ENCODE measurements at regions not wholly inside any gene's neighbourhood (a gene's known extent, or its start where the extent isn't known, plus 50 kb on each side); places are given as distances from the start of the nearest gene placed in this dataset.

DNA sequence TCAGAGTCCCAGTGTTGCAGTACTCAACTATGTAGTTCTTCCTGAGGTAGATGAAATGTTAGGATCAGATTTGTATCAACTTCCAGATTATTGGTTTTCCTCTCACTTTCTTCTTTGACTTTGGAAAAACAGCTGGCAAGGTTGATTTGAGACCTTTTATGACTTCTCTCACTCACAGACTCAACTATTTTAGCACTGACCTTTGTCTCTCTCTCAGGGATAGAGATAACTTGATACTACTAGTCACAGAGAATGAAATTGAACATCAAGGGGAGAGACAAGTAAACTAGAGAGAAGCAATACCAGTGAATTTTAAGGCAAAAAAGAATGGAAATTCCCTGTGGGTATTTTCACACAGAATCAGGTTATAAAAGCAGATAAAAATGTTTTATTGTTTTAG, 159.7 kb upstream of the B3GALT2 start:
- H3K36me3 Mint-ChIP-seq (ENCODE audit: low read depth): no peaks in the 10 kb centered on the region
- H3K27ac Mint-ChIP-seq: no peak overlapping the region
- TF ChIP-seq, protein P1, sequence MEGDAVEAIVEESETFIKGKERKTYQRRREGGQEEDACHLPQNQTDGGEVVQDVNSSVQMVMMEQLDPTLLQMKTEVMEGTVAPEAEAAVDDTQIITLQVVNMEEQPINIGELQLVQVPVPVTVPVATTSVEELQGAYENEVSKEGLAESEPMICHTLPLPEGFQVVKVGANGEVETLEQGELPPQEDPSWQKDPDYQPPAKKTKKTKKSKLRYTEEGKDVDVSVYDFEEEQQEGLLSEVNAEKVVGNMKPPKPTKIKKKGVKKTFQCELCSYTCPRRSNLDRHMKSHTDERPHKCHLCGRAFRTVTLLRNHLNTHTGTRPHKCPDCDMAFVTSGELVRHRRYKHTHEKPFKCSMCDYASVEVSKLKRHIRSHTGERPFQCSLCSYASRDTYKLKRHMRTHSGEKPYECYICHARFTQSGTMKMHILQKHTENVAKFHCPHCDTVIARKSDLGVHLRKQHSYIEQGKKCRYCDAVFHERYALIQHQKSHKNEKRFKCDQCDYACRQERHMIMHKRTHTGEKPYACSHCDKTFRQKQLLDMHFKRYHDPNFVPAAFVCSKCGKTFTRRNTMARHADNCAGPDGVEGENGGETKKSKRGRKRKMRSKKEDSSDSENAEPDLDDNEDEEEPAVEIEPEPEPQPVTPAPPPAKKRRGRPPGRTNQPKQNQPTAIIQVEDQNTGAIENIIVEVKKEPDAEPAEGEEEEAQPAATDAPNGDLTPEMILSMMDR (IDR thresholded peaks at IDR 0.05): no peak
- no peaks in the 10 kb centered on the region for H3K9me3 Mint-ChIP-seq
- H3K27me3 Mint-ChIP-seq: peaks cover 2% of the 10 kb centered on the region
- no peaks in the 10 kb centered on the region for H3K4me1 Mint-ChIP-seq (ENCODE audit: low read depth)
- DNase-seq (no peak), ATAC-seq (no peak)
- H3K4me3 Mint-ChIP-seq: no peak overlapping the region
- CTCF ChIA-PET: no interaction called here
- POLR2A ChIA-PET: no interaction called here
- intact Hi-C loops (cut with micrococcal nuclease): no loop called here

DNA sequence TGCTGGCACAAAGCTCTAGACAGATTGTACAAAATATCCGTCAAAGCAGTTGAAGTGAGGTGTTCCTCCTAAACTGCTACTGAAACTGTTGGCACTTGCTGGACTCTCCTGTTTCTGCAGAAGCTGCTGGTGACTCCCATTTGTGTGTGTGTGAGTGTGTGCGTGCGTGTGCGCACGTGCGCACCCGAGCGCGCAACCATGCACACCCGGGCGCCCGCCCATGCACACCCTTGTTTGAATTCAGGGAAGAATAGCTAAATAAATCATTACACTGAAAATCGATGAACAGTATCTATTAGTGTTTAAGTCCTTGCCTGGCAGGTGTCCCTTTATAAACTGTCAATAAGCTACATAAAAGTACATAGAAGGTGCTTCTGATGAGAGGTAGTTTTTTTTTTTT, 156.4 kb upstream of the B3GALT2 start:
- intact Hi-C loops (cut with micrococcal nuclease): no loop called here
- DNase-seq (no peak), ATAC-seq (no peak)
- Mint-ChIP-seq H3K9me3 (no peaks in the 10 kb centered on the region), H3K4me1 (ENCODE audit: low read depth) (peaks cover 6% of the 10 kb centered on the region), H3K4me3 (no peak overlapping the region), H3K36me3 (ENCODE audit: low read depth) (no peaks in the 10 kb centered on the region), H3K27ac (no peak overlapping the region), H3K27me3 (peaks cover 2% of the 10 kb centered on the region)
- ChIA-PET CTCF (no interaction called here), POLR2A (no interaction called here)
- TF ChIP-seq, protein P1 (IDR thresholded peaks at IDR 0.05): no peak

DNA sequence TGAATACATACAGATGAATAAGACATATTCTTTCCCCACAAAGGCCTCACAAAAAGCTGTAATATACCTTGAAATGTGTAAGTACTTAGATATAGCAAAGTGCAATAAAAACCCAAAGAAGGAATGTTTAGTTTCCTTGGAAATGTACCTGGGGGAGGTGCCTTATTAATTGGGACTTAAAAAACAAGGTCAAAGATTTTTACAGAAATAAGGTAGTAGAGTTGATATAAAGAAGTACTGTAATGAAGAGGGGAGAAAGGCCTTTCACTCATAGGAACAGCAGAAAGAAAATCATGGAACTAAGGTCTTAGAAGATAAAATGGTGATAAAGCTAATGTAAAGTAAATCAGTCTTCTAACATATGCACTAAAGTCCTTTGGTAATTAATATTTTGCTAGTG, 153.9 kb upstream of the B3GALT2 start:
- no peaks in the 10 kb centered on the region for H3K9me3 Mint-ChIP-seq
- peaks cover 6% of the 10 kb centered on the region for H3K4me1 Mint-ChIP-seq (ENCODE audit: low read depth)
- DNase-seq: no peak
- CTCF ChIA-PET: no interaction called here
- no peak overlapping the region for H3K4me3 Mint-ChIP-seq
- intact Hi-C loops (cut with micrococcal nuclease): no loop called here
- POLR2A ChIA-PET: no interaction called here
- H3K36me3 Mint-ChIP-seq (ENCODE audit: low read depth): no peaks in the 10 kb centered on the region
- H3K27ac Mint-ChIP-seq: no peak overlapping the region
- peaks cover 2% of the 10 kb centered on the region for H3K27me3 Mint-ChIP-seq
- ATAC-seq: no peak
- TF ChIP-seq, protein P1 (IDR thresholded peaks at IDR 0.05): no peak

DNA sequence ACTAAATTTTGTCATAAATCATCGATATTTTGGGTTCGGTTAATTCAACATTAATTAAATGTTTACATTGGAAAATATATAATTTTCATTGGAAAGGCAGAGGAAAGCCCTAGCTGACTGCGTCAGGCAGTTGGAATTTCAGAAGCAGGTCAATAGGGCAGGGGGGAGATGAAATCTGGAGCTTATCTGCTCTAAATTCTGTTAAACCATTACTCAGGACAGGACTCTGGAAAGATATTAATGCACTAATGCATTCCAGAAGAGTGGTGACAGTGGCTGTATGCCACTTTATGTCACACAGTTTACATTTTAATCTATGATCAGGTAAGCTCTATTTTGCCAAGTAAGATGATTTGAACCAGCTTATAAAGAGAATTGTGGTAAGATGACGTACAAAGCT, 153.0 kb upstream of the B3GALT2 start:
- H3K4me1 Mint-ChIP-seq (ENCODE audit: low read depth): peaks cover 6% of the 10 kb centered on the region

DNA sequence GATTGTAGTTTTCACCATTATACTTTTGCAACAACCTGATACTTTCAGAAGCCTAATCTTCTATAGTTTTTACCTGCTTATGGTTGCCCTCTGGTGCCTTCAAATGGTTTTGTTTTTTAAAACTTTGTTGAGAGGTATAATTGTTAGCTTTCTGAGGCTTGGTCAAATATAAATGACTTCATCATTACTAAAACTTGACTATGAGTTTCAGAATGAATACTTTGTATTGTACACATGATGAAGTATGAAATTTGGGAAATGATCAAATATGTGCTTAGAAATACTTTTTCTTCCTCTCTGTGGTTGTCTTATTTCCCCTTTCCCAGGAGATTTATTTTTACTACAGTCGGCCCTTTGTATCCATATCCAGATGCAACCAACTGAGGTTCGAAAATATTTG, 151.8 kb upstream of the B3GALT2 start:
- POLR2A ChIA-PET: no interaction called here
- H3K9me3 Mint-ChIP-seq: peaks cover 10% of the 10 kb centered on the region
- intact Hi-C loops (cut with micrococcal nuclease): no loop called here
- ATAC-seq: peak; percentile 27
- TF ChIP-seq, protein P1 (IDR thresholded peaks at IDR 0.05): no peak
- no peak overlapping the region for H3K27ac Mint-ChIP-seq
- peaks cover 6% of the 10 kb centered on the region for H3K4me1 Mint-ChIP-seq (ENCODE audit: low read depth)
- no peak overlapping the region for H3K4me3 Mint-ChIP-seq
- H3K27me3 Mint-ChIP-seq: peaks cover 2% of the 10 kb centered on the region
- DNase-seq: no peak
- CTCF ChIA-PET: interaction anchor here (1.7 kb wide), 1 partner anchor 154 kb away, joined by 4 read pairs; no protein-coding TSS in a partner anchor
- H3K36me3 Mint-ChIP-seq (ENCODE audit: low read depth): peaks cover under 1% of the 10 kb centered on the region

More for the DNA sequence above, 153.0 kb upstream of the B3GALT2 start:
- intact Hi-C loops (cut with micrococcal nuclease): no loop called here
- DNase-seq (no peak), ATAC-seq (no peak)
- no peak overlapping the region for H3K27ac Mint-ChIP-seq
- no peak overlapping the region for H3K4me3 Mint-ChIP-seq
- peaks cover 2% of the 10 kb centered on the region for H3K27me3 Mint-ChIP-seq
- TF ChIP-seq, protein P1 (IDR thresholded peaks at IDR 0.05): no peak
- peaks cover 3% of the 10 kb centered on the region for H3K9me3 Mint-ChIP-seq
- CTCF ChIA-PET: no interaction called here
- POLR2A ChIA-PET: interaction anchor here (0.8 kb wide), 2 partner anchors 9 to 29 kb away, joined by 3 read pairs; no protein-coding TSS in a partner anchor
- H3K36me3 Mint-ChIP-seq (ENCODE audit: low read depth): no peaks in the 10 kb centered on the region
